Neuron (in vitro differentiated cells): ENCODE measurements at regions not wholly inside any gene's neighbourhood (a gene's known extent, or its start where the extent isn't known, plus 50 kb on each side); places are given as distances from the start of the nearest gene placed in this dataset.

ENCODE experiments used
- H2AFZ ChIP-seq: one replicate; pipeline ENCODE4 v1.6.1; 2013; ENCODE audit warnings: low read depth, mild to moderate bottlenecking, inconsistent platforms, low read length, moderate library complexity
- H3K27me3 ChIP-seq: one replicate; pipeline ENCODE4 v1.6.1; 2013; ENCODE audit warnings: low read length; ENCODE audit not compliant: insufficient read depth
- H3K36me3 ChIP-seq: one replicate; pipeline ENCODE4 v1.6.1; 2013; ENCODE audit warnings: low read length; ENCODE audit not compliant: insufficient read depth
- H3K4me1 ChIP-seq: one replicate; pipeline ENCODE4 v1.6.1; 2013; ENCODE audit warnings: low read length; ENCODE audit not compliant: insufficient read depth
- H3K4me3 ChIP-seq: 2 replicates; pipeline ENCODE4 v1.5.1; 2013; ENCODE audit warnings: mild to moderate bottlenecking, low read length, moderate library complexity
- H3K9me3 ChIP-seq: one replicate; pipeline ENCODE4 v1.6.1; 2013; ENCODE audit warnings: low read length

DNA sequence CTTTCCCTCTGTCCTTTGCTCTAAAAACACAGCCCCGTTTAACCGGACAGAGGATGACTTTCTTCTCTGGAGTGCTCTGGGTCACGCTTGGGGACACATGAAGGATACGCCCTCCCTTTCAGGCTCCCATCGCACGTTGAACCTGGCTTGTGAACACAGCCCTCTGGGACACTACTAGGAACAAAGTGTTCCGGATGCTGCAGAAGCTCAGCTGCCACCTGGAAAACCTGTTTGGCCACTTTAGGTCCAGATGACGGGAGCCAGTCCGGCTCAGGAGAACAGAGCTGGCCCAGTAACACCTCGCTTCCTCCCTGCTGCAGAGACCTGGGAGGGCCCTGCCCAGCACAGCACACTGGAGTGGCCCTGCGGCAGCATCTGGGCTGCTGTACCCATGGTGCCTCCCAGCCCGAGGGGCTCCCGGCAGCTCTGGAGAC lies 60.1 kb downstream of the GADD45G start:
- Histone ChIP-seq H3K27me3 (peaks cover 7% of the 10 kb centered on the region), H3K4me3 (no peak overlapping the region), H2AFZ (no peak overlapping the region), H3K9me3 (no peaks in the 10 kb centered on the region), H3K4me1 (peaks cover 16% of the 10 kb centered on the region), H3K36me3 (no peaks in the 10 kb centered on the region)

- no peak overlapping the region for H3K4me3 ChIP-seq
- H3K9me3 ChIP-seq = no peaks in the 10 kb centered on the region
- no peaks in the 10 kb centered on the region for H3K36me3 ChIP-seq
- H2AFZ ChIP-seq = no peak overlapping the region
- H3K27me3 ChIP-seq = peaks cover 7% of the 10 kb centered on the region
- peaks cover 14% of the 10 kb centered on the region for H3K4me1 ChIP-seq
Measured at GRCh38 chr9:89666364-89666763, 61.6 kb downstream of the GADD45G start.

DNA sequence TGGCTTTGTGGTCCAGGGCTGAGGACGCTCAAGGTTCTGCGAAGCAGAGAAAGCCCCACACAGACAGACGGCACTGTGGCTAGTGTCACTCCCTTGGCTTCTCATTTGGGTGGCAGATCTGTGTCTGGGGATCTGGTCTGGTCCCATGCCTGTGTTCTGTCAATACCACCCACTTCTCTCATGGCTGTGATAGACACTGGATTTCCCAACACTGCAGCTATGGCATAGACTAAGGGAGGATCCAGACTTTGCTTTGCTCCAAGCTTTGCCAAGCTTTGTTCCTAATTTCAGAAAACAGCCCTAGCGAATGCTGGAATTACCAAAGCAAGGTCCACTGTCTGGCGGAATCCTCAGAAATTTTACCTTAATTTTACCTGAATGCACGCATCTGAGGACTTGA lies 62.1 kb downstream of the GADD45G start:
- Histone ChIP-seq H3K4me3 (no peak overlapping the region), H3K9me3 (no peaks in the 10 kb centered on the region), H3K36me3 (no peaks in the 10 kb centered on the region), H3K27me3 (peaks cover 7% of the 10 kb centered on the region), H2AFZ (no peak overlapping the region), H3K4me1 (peaks cover 9% of the 10 kb centered on the region)

DNA sequence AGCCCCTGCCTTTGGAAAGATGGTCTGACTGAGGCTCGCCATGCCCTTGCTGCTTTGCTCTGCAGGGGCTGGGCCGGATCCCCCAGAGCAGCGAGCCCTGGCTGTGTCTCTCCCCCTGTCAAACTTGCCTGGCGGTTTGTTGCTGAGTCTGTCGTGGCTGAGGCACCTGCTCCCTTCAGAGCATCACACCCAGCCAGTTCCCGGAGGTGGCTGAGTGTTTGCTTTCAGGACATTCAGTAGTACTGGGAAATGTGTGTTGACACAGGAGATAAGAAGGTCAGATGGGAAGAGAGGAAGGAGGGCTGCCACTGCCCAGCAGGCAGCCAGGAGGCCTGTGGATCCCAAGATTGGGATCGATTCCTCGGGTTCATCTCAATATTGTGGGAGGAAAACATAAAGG lies 62.9 kb downstream of the GADD45G start:
- Histone ChIP-seq H3K27me3 (peaks cover 7% of the 10 kb centered on the region), H3K4me3 (no peak overlapping the region), H2AFZ (no peak overlapping the region), H3K4me1 (peaks cover 6% of the 10 kb centered on the region), H3K9me3 (no peaks in the 10 kb centered on the region), H3K36me3 (no peaks in the 10 kb centered on the region)

DNA sequence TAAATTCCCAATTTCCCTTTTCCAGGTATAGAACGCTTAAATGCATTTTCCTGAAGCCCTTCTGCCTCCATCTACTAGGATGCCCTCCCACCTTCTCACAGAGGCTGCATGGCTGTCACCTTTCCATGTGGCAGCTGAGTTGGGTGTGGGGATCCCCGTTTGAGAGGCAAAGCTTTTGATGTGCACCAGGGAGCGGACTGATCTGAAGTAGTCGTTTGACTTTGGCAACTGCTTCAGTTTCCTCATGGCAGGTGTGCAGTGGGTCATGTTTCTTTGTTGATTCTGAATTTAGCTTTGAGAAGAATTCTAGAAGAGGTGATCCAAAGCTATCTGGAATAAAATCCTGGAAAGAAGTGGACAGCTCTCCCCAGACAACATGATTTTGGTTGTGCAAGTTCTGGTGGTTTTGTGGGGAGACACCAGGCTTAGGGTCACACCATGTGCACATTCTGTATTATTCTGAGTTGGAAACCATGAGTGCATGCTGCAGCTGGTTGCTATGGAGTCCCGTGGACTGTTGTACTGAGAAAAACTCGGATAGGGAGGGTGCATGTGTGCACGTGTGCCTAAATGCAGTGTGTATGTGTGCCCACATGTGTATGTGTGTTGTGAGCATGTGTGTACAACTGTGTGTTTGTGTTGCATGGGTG lies 63.5 kb downstream of the GADD45G start:
- H3K4me1 ChIP-seq = peaks cover 4% of the 10 kb centered on the region
- H3K9me3 ChIP-seq = no peaks in the 10 kb centered on the region
- H3K36me3 ChIP-seq = no peaks in the 10 kb centered on the region
- H2AFZ ChIP-seq = no peak overlapping the region
- no peak overlapping the region for H3K4me3 ChIP-seq
- H3K27me3 ChIP-seq = peaks cover 5% of the 10 kb centered on the region

- no peaks in the 10 kb centered on the region for H3K9me3 ChIP-seq
- no peaks in the 10 kb centered on the region for H3K36me3 ChIP-seq
- H2AFZ ChIP-seq = no peak overlapping the region
- H3K27me3 ChIP-seq = peaks cover 5% of the 10 kb centered on the region
- no peak overlapping the region for H3K4me3 ChIP-seq
- H3K4me1 ChIP-seq = peaks cover 4% of the 10 kb centered on the region
Measured at GRCh38 chr9:89668866-89669246, 64.0 kb downstream of the GADD45G start.

DNA sequence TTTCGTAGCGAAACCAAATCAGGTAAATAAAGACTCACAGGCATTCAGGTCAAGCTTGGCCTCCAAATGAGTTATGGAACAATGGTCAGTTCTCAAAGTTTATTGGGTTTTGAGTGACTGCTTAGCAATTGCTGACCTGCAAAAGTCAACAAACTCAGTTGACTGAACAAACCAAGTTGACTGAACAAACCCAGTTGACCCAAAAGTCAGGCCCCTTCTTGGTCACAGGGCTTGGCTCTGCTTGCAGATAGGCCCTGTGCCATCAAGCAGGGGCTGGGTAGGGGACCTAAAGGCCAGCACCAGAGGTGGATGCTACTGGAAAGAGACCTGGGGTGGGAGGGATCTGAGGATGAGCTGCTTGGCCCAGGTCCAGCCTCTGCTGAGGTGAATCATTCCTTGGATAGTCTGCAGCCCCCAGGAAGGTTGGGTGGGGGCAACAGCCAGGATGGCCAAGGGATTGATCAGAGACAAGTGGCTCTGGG lies 64.6 kb downstream of the GADD45G start:
- Histone ChIP-seq H3K4me3 (no peak overlapping the region), H3K36me3 (no peaks in the 10 kb centered on the region), H3K4me1 (peaks cover 7% of the 10 kb centered on the region), H3K9me3 (no peaks in the 10 kb centered on the region), H2AFZ (no peak overlapping the region), H3K27me3 (peaks cover 5% of the 10 kb centered on the region)

DNA sequence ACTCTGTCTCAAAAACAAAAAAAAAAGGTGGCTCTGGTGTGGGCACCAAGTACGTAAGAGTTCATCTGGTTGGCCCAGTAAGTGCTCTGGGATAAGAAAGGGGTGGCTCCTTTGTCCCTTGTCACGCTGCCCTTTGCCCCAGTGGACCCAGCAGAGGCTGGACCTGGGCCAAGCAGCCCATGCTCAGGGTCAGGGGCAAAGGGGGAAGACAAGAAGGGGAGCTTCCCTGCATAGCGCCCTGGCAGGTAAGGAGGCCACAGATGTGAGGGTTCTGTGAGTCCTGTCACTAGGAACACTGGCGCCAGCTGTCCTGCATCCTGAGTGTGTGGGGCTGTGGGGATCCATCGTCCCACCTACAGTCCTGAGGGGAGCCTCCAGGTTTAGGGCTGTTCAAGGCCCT lies 65.3 kb downstream of the GADD45G start:
- H3K9me3 ChIP-seq = no peaks in the 10 kb centered on the region
- peaks cover 14% of the 10 kb centered on the region for H3K4me1 ChIP-seq
- no peak overlapping the region for H3K4me3 ChIP-seq
- H2AFZ ChIP-seq = no peak overlapping the region
- no peaks in the 10 kb centered on the region for H3K36me3 ChIP-seq
- peaks cover 5% of the 10 kb centered on the region for H3K27me3 ChIP-seq

GRCh38 chr9:89670801-89671434 lies 66.1 kb downstream of the GADD45G start:
- peaks cover 22% of the 10 kb centered on the region for H3K4me1 ChIP-seq
- H3K36me3 ChIP-seq = no peaks in the 10 kb centered on the region
- H3K27me3 ChIP-seq = peaks cover 5% of the 10 kb centered on the region
- H3K4me3 ChIP-seq = no peak overlapping the region
- H3K9me3 ChIP-seq = no peaks in the 10 kb centered on the region
- no peak overlapping the region for H2AFZ ChIP-seq

DNA sequence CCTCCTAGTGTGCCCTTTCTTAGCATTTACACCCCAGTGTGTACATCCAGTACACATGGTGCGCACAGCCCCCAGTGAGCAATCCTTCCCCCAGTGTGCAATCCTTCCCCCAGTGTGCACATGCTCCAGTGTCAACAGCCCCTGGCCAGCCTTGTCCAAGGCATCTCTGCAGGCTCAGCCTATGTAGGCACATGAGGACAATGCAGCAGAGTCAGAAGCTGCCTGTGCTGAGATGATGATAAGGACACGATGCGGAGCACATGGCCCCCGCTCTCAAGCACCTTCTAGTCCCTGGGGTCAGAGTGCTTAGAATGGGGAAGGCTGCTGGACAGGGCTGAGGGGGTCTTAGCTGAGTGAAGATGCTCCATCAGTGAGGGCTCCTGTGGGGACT lies 69.8 kb downstream of the GADD45G start:
- no peaks in the 10 kb centered on the region for H3K9me3 ChIP-seq
- no peaks in the 10 kb centered on the region for H3K27me3 ChIP-seq

GRCh38 chr9:89675058-89675742 lies 70.4 kb downstream of the GADD45G start:
- Histone ChIP-seq H3K36me3 (no peaks in the 10 kb centered on the region), H3K9me3 (no peaks in the 10 kb centered on the region), H3K27me3 (no peaks in the 10 kb centered on the region), H2AFZ (no peak overlapping the region), H3K4me3 (no peak overlapping the region), H3K4me1 (peaks cover 58% of the 10 kb centered on the region)

More for the DNA sequence above, 69.8 kb downstream of the GADD45G start:
- H2AFZ ChIP-seq = no peak overlapping the region
- H3K4me3 ChIP-seq = no peak overlapping the region
- peaks cover 54% of the 10 kb centered on the region for H3K4me1 ChIP-seq
- no peaks in the 10 kb centered on the region for H3K36me3 ChIP-seq

DNA sequence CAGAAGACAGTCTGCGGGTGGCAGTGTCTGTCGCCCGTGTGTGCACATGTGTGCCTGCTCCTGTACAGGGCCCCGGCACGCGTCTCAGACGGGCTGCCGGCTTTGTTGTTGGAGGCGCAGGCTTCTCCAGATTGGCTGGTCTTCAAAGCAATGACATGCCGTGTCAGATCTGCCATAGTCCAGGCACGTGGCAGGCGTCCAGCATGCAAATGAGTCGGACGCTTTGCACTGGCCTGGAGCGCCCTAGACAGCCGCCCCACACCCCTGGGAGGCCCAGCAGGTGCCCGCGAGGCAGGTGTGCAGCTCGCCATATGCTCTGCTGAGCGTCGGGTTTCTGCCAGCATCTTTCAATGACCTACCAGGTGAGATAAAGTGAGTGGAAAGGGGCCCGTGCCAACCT lies 71.5 kb downstream of the GADD45G start:
- H3K4me3 ChIP-seq = no peak overlapping the region
- H3K27me3 ChIP-seq = no peaks in the 10 kb centered on the region
- no peaks in the 10 kb centered on the region for H3K9me3 ChIP-seq
- no peak overlapping the region for H2AFZ ChIP-seq
- no peaks in the 10 kb centered on the region for H3K36me3 ChIP-seq
- peaks cover 60% of the 10 kb centered on the region for H3K4me1 ChIP-seq

DNA sequence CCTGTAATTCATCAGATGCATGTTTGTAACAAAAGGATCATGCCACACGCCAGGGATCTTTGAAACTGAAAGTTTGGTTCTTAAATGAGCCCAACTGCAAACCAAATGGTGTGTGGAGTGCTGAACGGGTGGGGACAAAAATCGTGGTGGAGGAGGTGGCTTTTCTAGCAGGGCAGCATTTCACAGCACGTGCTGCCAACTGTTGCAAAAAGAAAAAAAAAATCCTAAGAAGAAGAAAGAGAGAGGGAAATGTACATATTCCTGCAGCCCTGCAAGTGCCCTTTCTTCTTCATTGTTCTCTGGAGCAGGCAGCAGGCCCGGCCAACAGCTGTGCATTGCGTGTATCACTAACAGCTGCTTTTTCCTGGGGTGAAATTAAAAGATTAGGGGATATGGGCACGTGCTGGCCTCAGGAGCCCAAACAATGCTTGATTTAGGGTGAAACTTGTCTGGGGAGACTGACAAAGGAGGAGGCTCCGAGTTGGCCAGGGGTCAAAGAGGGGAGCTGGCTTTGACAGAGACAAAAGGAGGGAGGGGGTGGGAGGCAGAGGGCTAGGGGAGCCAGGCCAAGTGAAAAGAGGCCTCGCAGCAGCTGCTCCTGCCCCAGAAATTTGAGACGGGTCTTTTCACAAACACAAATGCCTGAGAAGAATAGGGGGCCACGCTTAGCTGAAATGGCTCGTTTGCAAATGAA lies 73.0 kb downstream of the GADD45G start:
- Histone ChIP-seq H3K4me1 (peaks cover 60% of the 10 kb centered on the region), H3K4me3 (no peak overlapping the region), H3K27me3 (no peaks in the 10 kb centered on the region), H2AFZ (no peak overlapping the region), H3K9me3 (no peaks in the 10 kb centered on the region), H3K36me3 (no peaks in the 10 kb centered on the region)
